Right lobe of liver (tissue), 4 donors: ENCODE measurements at regions not wholly inside any gene's neighbourhood (a gene's known extent, or its start where the extent isn't known, plus 50 kb on each side); places are given as distances from the start of the nearest gene placed in this dataset.
A peak's percentile ranks its signal among the peaks of the same experiment; 100 is the strongest.

Experiments used
- CTCF ChIP-seq, 4 donors: fragments of 200-600 bp in 3 of 4; fragments of 450-650 bp in 1 of 4; IDR thresholded peaks; one replicate each; pipeline versions ENCODE4 v1.5.1 to v1.8.0; 2016 to 2022; ENCODE audit warnings: antibody characterized with exemption in 4 of 4, mild to moderate bottlenecking in 2 of 4
- POLR2A ChIP-seq: fragments of 450-650 bp; IDR thresholded peaks from one replicate; pipeline ENCODE4 v1.6.1; 2017; ENCODE audit warnings: antibody characterized with exemption, mild to moderate bottlenecking
- donor health status: DM: no; HTN: no; CAD: no.
- donor health status: DM: no; HTN: no; CAD: no.
- donor health status: DM: no; HTN: yes; CAD: no.

- TF ChIP-seq CTCF (IDR thresholded peaks at IDR 0.05) (peak in 2 of 4 donors; percentile 17 to 29), POLR2A (peak; percentile 47)
Observed at GRCh38 chr11:126113515-126113957, 50.9 kb upstream of the CDON start.
